ENCODE measurements at regions not wholly inside any gene's neighbourhood (a gene's known extent, or its start where the extent isn't known, plus 50 kb on each side); places are given as distances from the start of the nearest gene placed in this dataset.
A peak's percentile ranks its signal among the peaks of the same experiment; 100 is the strongest.
"Not testable (repeated sequence)": the region's sequence is repeated elsewhere in the genome, so short reads cannot be mapped to it uniquely, and the experiment has no call there.

DNA sequence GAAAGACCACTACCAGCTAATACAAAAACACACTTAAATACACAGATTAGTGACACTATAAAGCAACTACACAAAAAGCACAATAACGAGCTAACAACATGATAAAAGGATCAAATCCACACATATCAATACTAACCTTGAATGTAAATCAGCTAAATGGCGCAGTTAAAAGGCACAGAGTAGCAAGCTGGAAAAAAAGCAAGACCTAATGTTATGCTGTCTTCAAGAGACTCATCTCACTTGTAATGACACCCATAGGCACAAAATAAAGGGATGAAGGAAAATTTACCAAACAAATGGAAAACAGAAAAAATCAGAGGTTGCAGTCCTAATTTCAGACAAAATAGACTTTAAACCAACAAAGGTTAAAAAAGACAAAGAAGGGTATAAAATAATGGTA, 86.3 kb downstream of the NUS1 start:
- DNase-seq (ENCODE audit: low read depth in 4 of 4, low spot score in 3 of 4): no peak

GRCh38 chr6:117771403-117771802, 96.1 kb downstream of the NUS1 start:
- DNase-seq (ENCODE audit: low read depth in 4 of 4, low spot score in 3 of 4): no peak

- DNase-seq (ENCODE audit: low read depth in 4 of 4, low spot score in 3 of 4): no peak
These were observed 101.2 kb downstream of the NUS1 start for GRCh38 chr6:117776441-117776840.

DNA sequence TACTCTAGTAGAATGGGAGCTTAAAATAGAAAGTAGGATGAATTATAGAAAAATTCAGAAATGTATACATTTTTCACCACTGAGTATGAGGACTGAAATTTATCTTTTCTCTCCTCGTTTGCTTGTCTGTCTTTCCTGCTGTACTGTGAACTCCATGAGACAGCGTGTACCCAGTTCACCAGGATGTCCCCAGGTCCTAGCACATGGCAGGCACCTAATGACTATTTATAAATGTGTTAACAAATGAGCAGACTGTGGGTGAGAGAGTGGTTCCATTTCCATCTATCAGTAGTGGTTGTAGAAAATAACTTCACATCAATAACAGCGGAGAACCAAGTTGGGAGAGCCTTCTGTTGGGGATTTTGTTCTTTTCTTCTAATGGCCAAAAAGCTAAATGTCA, 106.3 kb downstream of the NUS1 start:
- DNase-seq (ENCODE audit: low read depth in 4 of 4, low spot score in 3 of 4): no peak

- no peak for DNase-seq (ENCODE audit: low read depth in 4 of 4, low spot score in 3 of 4)
These were observed 108.0 kb downstream of the NUS1 start for GRCh38 chr6:117783279-117783678.

DNA sequence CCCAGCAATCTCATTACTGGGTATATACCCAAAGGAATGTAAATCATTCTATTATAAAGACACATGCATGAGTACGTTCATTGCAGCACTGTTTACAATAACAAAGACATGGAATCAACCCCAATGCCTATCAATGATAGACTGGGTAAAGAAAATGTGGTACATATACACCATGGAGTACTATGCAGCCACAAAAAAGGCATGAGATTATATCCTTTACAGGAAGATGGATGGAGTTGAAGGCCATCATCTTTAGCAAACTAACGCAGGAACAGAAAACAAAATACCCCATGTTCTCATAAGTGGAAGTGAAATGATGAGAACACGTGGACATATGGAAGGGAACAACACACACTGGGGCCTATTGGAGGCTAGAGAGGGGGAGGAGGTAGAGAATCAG, 115.7 kb downstream of the NUS1 start:
- DNase-seq (ENCODE audit: low read depth in 4 of 4, low spot score in 3 of 4): no peak

DNA sequence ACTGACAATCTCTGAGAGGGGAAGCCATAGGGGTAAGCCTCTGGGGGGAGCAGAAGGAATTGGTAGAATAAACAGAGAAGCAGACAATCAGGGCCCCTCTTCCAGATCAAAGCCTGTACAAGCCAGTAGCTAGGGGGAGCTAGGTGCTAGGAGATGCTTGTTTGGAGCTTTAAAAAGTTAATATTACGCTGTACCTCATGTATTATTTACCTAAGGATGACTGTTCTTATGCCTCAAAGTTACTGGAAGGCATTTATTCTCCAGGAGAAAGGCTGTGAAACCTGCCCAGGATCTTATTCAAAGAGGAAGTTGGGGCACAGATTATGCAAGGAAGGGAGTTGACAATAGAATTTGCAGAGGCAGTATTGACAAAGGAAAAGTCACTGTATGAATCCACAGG, 111.8 kb upstream of the SLC35F1 start:
- no peak for DNase-seq (ENCODE audit: low read depth in 4 of 4, low spot score in 3 of 4)

DNA sequence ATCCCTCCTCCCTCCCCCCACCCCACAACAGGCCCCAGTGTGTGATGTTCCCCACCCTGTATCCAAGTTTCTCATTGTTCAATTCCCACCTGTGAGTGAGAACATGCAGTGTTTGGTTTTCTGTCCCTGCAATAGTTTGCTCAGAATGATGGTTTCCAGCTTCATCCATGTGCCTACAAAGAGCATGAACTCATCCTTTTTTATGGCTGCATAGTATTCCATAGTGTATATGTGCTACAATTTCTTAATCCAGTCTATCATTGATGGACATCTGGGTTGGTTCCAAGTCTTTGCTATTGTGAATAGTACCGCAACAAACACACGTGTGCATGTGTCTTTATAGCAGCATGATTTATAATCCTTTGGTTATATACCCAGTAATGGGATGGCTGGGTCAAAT, 108.2 kb upstream of the SLC35F1 start:
- DNase-seq (ENCODE audit: low read depth in 4 of 4, low spot score in 3 of 4): not testable (repeated sequence)

- DNase-seq (ENCODE audit: low read depth in 4 of 4, low spot score in 3 of 4): no peak
These were observed 96.8 kb upstream of the SLC35F1 start for GRCh38 chr6:117810269-117810668.

GRCh38 chr6:117817499-117817898, 89.6 kb upstream of the SLC35F1 start:
- no peak for DNase-seq (ENCODE audit: low read depth in 4 of 4, low spot score in 3 of 4)

DNA sequence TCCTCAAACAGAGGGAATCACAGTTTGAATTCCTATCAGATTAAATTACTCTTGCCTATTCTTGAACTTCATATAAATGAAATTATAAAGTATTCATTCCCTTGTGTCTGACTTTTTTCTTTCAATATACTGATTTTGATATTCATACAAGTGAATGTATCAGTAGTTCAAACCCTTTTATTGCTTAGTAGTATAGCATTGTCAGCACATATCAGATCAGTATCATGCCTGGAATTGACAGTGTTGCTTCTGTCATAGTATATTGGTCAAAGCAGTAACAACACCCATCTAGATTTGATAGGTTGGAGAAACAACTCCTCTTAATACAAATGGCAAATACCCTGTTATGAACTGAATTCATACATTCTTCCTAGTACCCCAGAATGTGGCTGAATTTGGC, 89.1 kb upstream of the SLC35F1 start:
- DNase-seq (ENCODE audit: low read depth in 4 of 4, low spot score in 3 of 4): no peak

DNA sequence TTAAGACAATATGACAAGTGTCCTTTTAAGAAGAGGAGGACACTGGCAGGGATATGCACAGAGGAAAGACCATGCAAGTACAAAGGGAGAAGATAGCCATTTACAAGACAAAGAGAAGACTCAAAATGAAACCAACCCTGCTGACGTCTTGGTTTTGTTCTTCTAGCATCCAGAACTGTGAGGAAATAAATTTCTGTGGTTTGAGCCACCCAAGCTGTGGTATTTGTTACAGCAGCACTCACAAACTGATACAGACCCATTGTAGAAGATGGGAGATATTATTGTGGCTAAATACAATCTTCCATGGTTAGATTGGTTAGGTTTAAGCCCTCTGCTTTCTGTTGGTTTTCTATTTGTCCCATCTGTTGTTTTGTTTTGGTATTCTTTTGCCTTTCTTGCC, 88.6 kb upstream of the SLC35F1 start:
- DNase-seq (ENCODE audit: low read depth in 4 of 4, low spot score in 3 of 4): no peak

GRCh38 chr6:117829594-117830319, 77.3 kb upstream of the SLC35F1 start:
- DNase-seq (ENCODE audit: low read depth in 4 of 4, low spot score in 3 of 4): peak in 3 of 4 donors; percentile 0 to 10 (median 1)

DNA sequence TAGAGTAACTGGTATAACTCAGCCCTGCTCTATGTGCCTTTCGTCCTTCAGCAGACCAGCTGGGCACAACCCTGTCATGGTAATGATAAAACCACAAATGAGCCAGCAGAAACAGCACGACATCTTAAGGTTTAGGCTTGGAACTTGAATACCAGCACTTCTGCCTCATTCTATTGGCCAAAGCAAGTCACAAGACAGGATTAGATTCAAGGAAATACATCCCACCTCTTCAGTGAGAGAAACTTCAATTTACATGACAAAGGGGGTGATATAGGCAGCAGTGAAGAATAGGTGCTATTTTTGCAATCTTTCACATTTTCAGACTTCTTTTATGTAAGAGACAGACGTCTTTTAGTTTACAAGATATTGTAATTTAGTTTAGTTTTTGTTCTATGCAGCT, 69.8 kb upstream of the SLC35F1 start:
- DNase-seq (ENCODE audit: low read depth in 4 of 4, low spot score in 3 of 4): no peak

GRCh38 chr6:117840541-117840983, 66.5 kb upstream of the SLC35F1 start:
- peak in 3 of 4 donors; percentile 1 to 4 (median 1) for DNase-seq (ENCODE audit: low read depth in 4 of 4, low spot score in 3 of 4)

GRCh38 chr6:117847912-117848311, 59.2 kb upstream of the SLC35F1 start:
- DNase-seq (ENCODE audit: low read depth in 4 of 4, low spot score in 3 of 4): no peak

DNA sequence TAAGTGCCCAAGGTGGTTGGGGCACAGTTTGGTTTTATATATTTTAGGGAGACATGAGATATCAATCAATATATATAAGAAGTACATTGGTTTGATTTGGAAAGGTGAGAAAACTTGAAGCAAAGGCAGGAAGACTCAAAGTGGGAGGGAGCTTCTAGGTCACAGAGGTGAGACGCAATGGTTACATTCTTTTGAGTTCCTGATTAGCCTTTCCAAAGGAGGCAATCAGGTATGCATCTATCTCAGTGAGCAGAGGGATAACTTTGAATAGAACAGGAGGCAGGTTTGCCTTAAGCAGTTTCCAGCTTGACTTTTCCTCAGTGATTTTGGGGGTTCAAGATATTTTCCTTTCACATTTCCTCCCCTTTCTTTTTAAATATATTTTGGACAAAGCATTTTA, 58.0 kb upstream of the SLC35F1 start:
- DNase-seq (ENCODE audit: low read depth in 4 of 4, low spot score in 3 of 4): no peak

All from right renal pelvis (tissue), 4 donors.